GM21576 (cell line): ENCODE measurements at regions not wholly inside any gene's neighbourhood (a gene's known extent, or its start where the extent isn't known, plus 50 kb on each side); places are given as distances from the start of the nearest gene placed in this dataset.
A peak's percentile ranks its signal among the peaks of the same experiment; 100 is the strongest.
"Not testable (repeated sequence)": the region's sequence is repeated elsewhere in the genome, so short reads cannot be mapped to it uniquely, and the experiment has no call there.

Experiments used
- ATAC-seq: cut with Tn5 transposase; IDR thresholded peaks from one replicate; pipeline ENCODE4 v1.9.1; 2021; ENCODE audit warnings: mild to moderate bottlenecking, moderate library complexity; ENCODE audit not compliant: unreplicated experiment

GRCh38 chr11:47928426-47928825 lies 51.9 kb upstream of the PTPRJ start:
- ATAC-seq = no peak

- no peak for ATAC-seq
These were observed 56.1 kb upstream of the PTPRJ start for GRCh38 chr11:47924184-47924691.

- no peak for ATAC-seq
These were observed 56.7 kb upstream of the PTPRJ start for GRCh38 chr11:47923667-47924066.

- not testable (repeated sequence) for ATAC-seq
These were observed 59.2 kb upstream of the PTPRJ start for GRCh38 chr11:47921080-47921555.

- ATAC-seq = no peak
These were observed 61.4 kb upstream of the PTPRJ start for GRCh38 chr11:47918882-47919495.

GRCh38 chr11:47918370-47918690 lies 62.0 kb upstream of the PTPRJ start:
- ATAC-seq = no peak

GRCh38 chr11:47917599-47918369 lies 62.6 kb upstream of the PTPRJ start:
- ATAC-seq = no peak

GRCh38 chr11:47916361-47916841 lies 64.0 kb upstream of the PTPRJ start:
- no peak for ATAC-seq

- no peak for ATAC-seq
These were observed 64.6 kb upstream of the PTPRJ start for GRCh38 chr11:47915783-47916182.

GRCh38 chr11:47915374-47915773 lies 65.0 kb upstream of the PTPRJ start:
- ATAC-seq = no peak

GRCh38 chr11:47914743-47915142 lies 65.6 kb upstream of the PTPRJ start:
- ATAC-seq = no peak

GRCh38 chr11:47913529-47914244 lies 65.5 kb upstream of the NUP160 start:
- no peak for ATAC-seq

- no peak for ATAC-seq
These were observed 64.8 kb upstream of the NUP160 start for GRCh38 chr11:47912843-47913437.

- no peak for ATAC-seq
These were observed 63.0 kb upstream of the NUP160 start for GRCh38 chr11:47911149-47911548.

- no peak for ATAC-seq
These were observed 60.0 kb upstream of the NUP160 start for GRCh38 chr11:47908198-47908597.

- no peak for ATAC-seq
These were observed 59.3 kb upstream of the NUP160 start for GRCh38 chr11:47907499-47907898.

GRCh38 chr11:47906066-47906465 lies 57.9 kb upstream of the NUP160 start:
- no peak for ATAC-seq

- ATAC-seq = no peak
These were observed 57.4 kb upstream of the NUP160 start for GRCh38 chr11:47905358-47906059.

GRCh38 chr11:47904808-47905207 lies 56.7 kb upstream of the NUP160 start:
- no peak for ATAC-seq

- ATAC-seq = no peak
These were observed 55.9 kb upstream of the NUP160 start for GRCh38 chr11:47904048-47904447.

- peak; percentile 99 for ATAC-seq
These were observed 51.7 kb upstream of the NUP160 start for GRCh38 chr11:47899801-47900200.
